ELF-1 (cell line): ENCODE measurements at regions not wholly inside any gene's neighbourhood (a gene's known extent, or its start where the extent isn't known, plus 50 kb on each side); places are given as distances from the start of the nearest gene placed in this dataset.

Source experiments
- DNase-seq: peaks from one replicate; pipeline ENCODE4 v3.0.0-alpha.2; 2016; ENCODE audit warnings: low read depth, low spot score

- no peak for DNase-seq
Measured at GRCh38 chr5:142434322-142434612, 109.4 kb upstream of the SPRY4 start.

GRCh38 chr5:142433526-142434321, 108.9 kb upstream of the SPRY4 start:
- no peak for DNase-seq

GRCh38 chr5:142432961-142433360, 108.1 kb upstream of the SPRY4 start:
- peak; percentile 36 for DNase-seq

GRCh38 chr5:142432369-142432863, 107.6 kb upstream of the SPRY4 start:
- no peak for DNase-seq

- no peak for DNase-seq
Measured at GRCh38 chr5:142428773-142429473, 104.1 kb upstream of the SPRY4 start.

- no peak for DNase-seq
Measured at GRCh38 chr5:142428036-142428772, 103.4 kb upstream of the SPRY4 start.

- no peak for DNase-seq
Measured at GRCh38 chr5:142427529-142427928, 102.7 kb upstream of the SPRY4 start.

GRCh38 chr5:142427015-142427364, 102.2 kb upstream of the SPRY4 start:
- DNase-seq: no peak

- DNase-seq: no peak
Measured at GRCh38 chr5:142426129-142427014, 101.6 kb upstream of the SPRY4 start.

GRCh38 chr5:142425286-142426065, 100.7 kb upstream of the SPRY4 start:
- no peak for DNase-seq

- DNase-seq: no peak
Measured at GRCh38 chr5:142422429-142422828, 97.6 kb upstream of the SPRY4 start.

- DNase-seq: no peak
Measured at GRCh38 chr5:142421621-142422397, 97.0 kb upstream of the SPRY4 start.

- DNase-seq: no peak
Measured at GRCh38 chr5:142421228-142421617, 96.4 kb upstream of the SPRY4 start.

- no peak for DNase-seq
Measured at GRCh38 chr5:142420561-142421227, 95.9 kb upstream of the SPRY4 start.

- DNase-seq: no peak
Measured at GRCh38 chr5:142412581-142412980, 87.8 kb upstream of the SPRY4 start.

GRCh38 chr5:142411656-142412425, 87.0 kb upstream of the SPRY4 start:
- no peak for DNase-seq

GRCh38 chr5:142411103-142411502, 86.3 kb upstream of the SPRY4 start:
- no peak for DNase-seq

- DNase-seq: no peak
Measured at GRCh38 chr5:142408981-142409481, 84.2 kb upstream of the SPRY4 start.
